Panc1 (cell line): ENCODE measurements at regions not wholly inside any gene's neighbourhood (a gene's known extent, or its start where the extent isn't known, plus 50 kb on each side); places are given as distances from the start of the nearest gene placed in this dataset.

Source experiments
- ATAC-seq: fragments of 200-7000 bp; cut with Tn5 transposase; 2 replicates; pipeline ENCODE4 v1.9.1; 2020; ENCODE audit warnings: mild to moderate bottlenecking, moderate library complexity
- BruUV-seq: library from RNA; stranded (reverse); fragments of 400-500 nt; replicated peaks from 2 replicates; lab custom pipeline; 2021; lab: Mats Ljungman, UMichigan
- CTCF ChIA-PET: fragments of 300-600 bp; sonication (Branson Sonifier 250); formaldehyde crosslinking; loops from one replicate; lab custom pipeline; 2022; ENCODE audit warnings: antibody characterized with exemption; lab: Charles Lee
- POLR2A ChIA-PET: fragments of 300-600 bp; sonication (Branson Sonifier 250); formaldehyde crosslinking; loops from one replicate; lab custom pipeline; 2022; ENCODE audit warnings: antibody characterized with exemption; lab: Charles Lee
- DNase-seq: peaks from one replicate; pipeline ENCODE4 v3.0.0-alpha.2; 2010; ENCODE audit warnings: low read depth, low spot score
- H3K27ac ChIP-seq: 2 replicates; pipeline ENCODE4 v1.5.1; 2011; ENCODE audit warnings: mild to moderate bottlenecking, low read length, inconsistent platforms
- H3K27me3 ChIP-seq: fragments of 200-500 bp; sonication (Bioruptor generic); 2 replicates; pipeline ENCODE4 v1.6.0; 2014; ENCODE audit warnings: low read length, inconsistent platforms; ENCODE audit not compliant: control insufficient read depth, insufficient read depth
- H3K36me3 ChIP-seq: fragments of 200-500 bp; sonication (Bioruptor generic); 2 replicates; pipeline ENCODE4 v1.5.1; 2014; ENCODE audit warnings: inconsistent platforms, mild to moderate bottlenecking, low read length, moderate library complexity; ENCODE audit not compliant: control insufficient read depth, insufficient read depth
- H3K4me1 ChIP-seq: 2 replicates; pipeline ENCODE4 v1.5.1; 2011; ENCODE audit warnings: inconsistent platforms, mild to moderate bottlenecking, low read length, moderate library complexity; ENCODE audit not compliant: control insufficient read depth, insufficient read depth
- H3K4me3 ChIP-seq, 2 experiments: 2 replicates each; pipeline ENCODE4 v1.5.1; 2011 to 2012; ENCODE audit warnings: low read depth in 2 of 2, low read length in 2 of 2, mild to moderate bottlenecking in 2 of 2, inconsistent platforms in 1 of 2, moderate library complexity in 1 of 2
- H3K9me3 ChIP-seq: fragments of 200-500 bp; sonication (Bioruptor generic); 2 replicates; pipeline ENCODE4 v1.5.1; 2014; ENCODE audit warnings: low read depth, mild to moderate bottlenecking, inconsistent platforms, low read length, moderate library complexity; ENCODE audit not compliant: control insufficient read depth, insufficient read depth
- CTCF ChIP-seq: fragments of 450-650 bp; IDR thresholded peaks from 2 replicates; pipeline ENCODE4 v1.5.1; 2017; ENCODE audit warnings: mild to moderate bottlenecking
- POLR2AphosphoS5 ChIP-seq: IDR thresholded peaks from 2 replicates; pipeline ENCODE4 v1.6.1; 2012; ENCODE audit warnings: mild to moderate bottlenecking, low read depth, low read length, moderate library complexity
- REST ChIP-seq, 2 experiments: IDR thresholded peaks; 2 replicates each; pipeline ENCODE4 v1.6.1; 2011 to 2012; ENCODE audit warnings: low read depth in 2 of 2, control low read depth in 1 of 2, low read length in 1 of 2, mild to moderate bottlenecking in 1 of 2, moderate library complexity in 1 of 2; ENCODE audit not compliant: insufficient read depth in 1 of 2
- SIN3A ChIP-seq: IDR thresholded peaks from 2 replicates; pipeline ENCODE4 v1.6.1; 2012; ENCODE audit warnings: low read depth, mild to moderate bottlenecking, low read length, moderate library complexity, borderline replicate concordance; ENCODE audit not compliant: insufficient read depth
- TCF7L2 ChIP-seq: IDR thresholded peaks from 2 replicates; pipeline ENCODE4 v1.6.1; 2011; ENCODE audit warnings: mild to moderate bottlenecking, low read depth, low read length, inconsistent platforms
- in situ Hi-C: cut with HindIII; loops from 2 replicates; pipeline ENCODE4 v1.10.0; 2016; ENCODE audit warnings: low sequenced_read_pairs, low pct_unique_long_range_greater_than_20kb
- intact Hi-C: fragments of 100-400 bp; cut with micrococcal nuclease; formaldehyde crosslinking; loops from one replicate; pipeline ENCODE4 v1.10.0; 2022; ENCODE audit not compliant: unreplicated experiment

- Histone ChIP-seq H3K4me1 (peaks cover 22% of the 10 kb centered on the region; the same call in 1 of the 2 replicates), H3K27ac (peak overlapping the region; percentile 86), H3K9me3 (no peaks in the 10 kb centered on the region), H3K27me3 (no peaks in the 10 kb centered on the region), H3K4me3 (no peak overlapping the region), H3K36me3 (no peaks in the 10 kb centered on the region)
- TF ChIP-seq CTCF (no peak), TCF7L2 (no peak), REST (IDR thresholded peaks at IDR 0.05; ENCODE audit: insufficient read depth in 1 of 2, low read depth in 2 of 2, low read length in 1 of 2) (no peak), POLR2AphosphoS5 (peak; percentile 45; the same call in 1 of the 2 replicates)
- DNase-seq (peak; percentile 78), ATAC-seq (peak; percentile 99)
- intact Hi-C loops (no loop called here), in situ Hi-C loops (no loop called here)
- ChIA-PET POLR2A (interaction anchor here (0.6 to 1.2 kb wide), 2 partner anchors 53 to 236 kb away, joined by 3 read pairs; no protein-coding TSS in a partner anchor), CTCF (interaction anchor here (0.8 kb wide), 1 partner anchor 15 kb away, joined by 3 read pairs; no protein-coding TSS in a partner anchor)
- BruUV-seq, result no TSS peak
Measured at GRCh38 chr14:23829736-23830471, 123.7 kb upstream of the DHRS4 start.

GRCh38 chr14:23831596-23831995 lies 122.0 kb upstream of the DHRS4 start:
- Histone ChIP-seq H3K9me3 (no peaks in the 10 kb centered on the region), H3K4me1 (peaks cover 22% of the 10 kb centered on the region; the same call in 1 of the 2 replicates), H3K27ac (peak overlapping the region; percentile 80), H3K27me3 (no peaks in the 10 kb centered on the region), H3K4me3 (no peak overlapping the region), H3K36me3 (no peaks in the 10 kb centered on the region)
- intact Hi-C loops, result no loop called here
- POLR2A ChIA-PET, result no interaction called here
- ATAC-seq, result no peak
- TF ChIP-seq REST (IDR thresholded peaks at IDR 0.05; ENCODE audit: insufficient read depth in 1 of 2, low read depth in 2 of 2, low read length in 1 of 2) (no peak), POLR2AphosphoS5 (no peak), CTCF (no peak), SIN3A (no peak), TCF7L2 (no peak)
- CTCF ChIA-PET, result no interaction called here
- in situ Hi-C loops, result no loop called here
- no TSS peak for BruUV-seq
- no peak for DNase-seq
